ENCODE measurements at regions not wholly inside any gene's neighbourhood (a gene's known extent, or its start where the extent isn't known, plus 50 kb on each side); places are given as distances from the start of the nearest gene placed in this dataset.

DNA sequence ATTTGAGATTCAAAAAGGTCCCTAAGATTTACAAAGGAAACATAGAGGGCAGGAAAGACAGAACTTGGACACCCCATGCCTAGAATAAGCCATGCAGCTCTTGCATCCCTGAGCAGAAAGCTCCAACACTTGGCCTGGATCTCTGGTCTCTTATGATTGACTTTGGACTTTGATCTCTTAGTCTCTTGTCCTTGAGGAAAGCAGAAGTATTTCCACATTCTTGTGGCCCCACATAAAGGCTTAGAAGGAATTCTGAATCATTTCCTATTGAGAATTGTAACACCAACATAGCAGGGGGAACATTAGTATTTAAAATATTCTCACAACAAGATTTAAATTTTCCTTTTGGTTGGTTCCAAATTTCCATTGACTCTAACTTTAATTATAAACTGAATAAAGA lies 283.7 kb upstream of the PRKD1 start:
- TF ChIP-seq POLR2AphosphoS5 (IDR thresholded peaks at IDR 0.05): no peak
- no peak for TF ChIP-seq POLR2A (IDR thresholded peaks at IDR 0.05)
- TF ChIP-seq, protein P1, sequence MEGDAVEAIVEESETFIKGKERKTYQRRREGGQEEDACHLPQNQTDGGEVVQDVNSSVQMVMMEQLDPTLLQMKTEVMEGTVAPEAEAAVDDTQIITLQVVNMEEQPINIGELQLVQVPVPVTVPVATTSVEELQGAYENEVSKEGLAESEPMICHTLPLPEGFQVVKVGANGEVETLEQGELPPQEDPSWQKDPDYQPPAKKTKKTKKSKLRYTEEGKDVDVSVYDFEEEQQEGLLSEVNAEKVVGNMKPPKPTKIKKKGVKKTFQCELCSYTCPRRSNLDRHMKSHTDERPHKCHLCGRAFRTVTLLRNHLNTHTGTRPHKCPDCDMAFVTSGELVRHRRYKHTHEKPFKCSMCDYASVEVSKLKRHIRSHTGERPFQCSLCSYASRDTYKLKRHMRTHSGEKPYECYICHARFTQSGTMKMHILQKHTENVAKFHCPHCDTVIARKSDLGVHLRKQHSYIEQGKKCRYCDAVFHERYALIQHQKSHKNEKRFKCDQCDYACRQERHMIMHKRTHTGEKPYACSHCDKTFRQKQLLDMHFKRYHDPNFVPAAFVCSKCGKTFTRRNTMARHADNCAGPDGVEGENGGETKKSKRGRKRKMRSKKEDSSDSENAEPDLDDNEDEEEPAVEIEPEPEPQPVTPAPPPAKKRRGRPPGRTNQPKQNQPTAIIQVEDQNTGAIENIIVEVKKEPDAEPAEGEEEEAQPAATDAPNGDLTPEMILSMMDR (IDR thresholded peaks at IDR 0.05): no peak
- TF ChIP-seq EP300 (IDR thresholded peaks at IDR 0.05): no peak

Data from stomach (tissue), 4 donors.